ENCODE measurements at regions not wholly inside any gene's neighbourhood (a gene's known extent, or its start where the extent isn't known, plus 50 kb on each side); places are given as distances from the start of the nearest gene placed in this dataset.

GRCh38 chr1:231099996-231100767, 60.1 kb upstream of the FAM89A start:
- TF ChIP-seq ETV6 (conservative IDR thresholded peaks at IDR 0.05 in 1 of 2, IDR thresholded peaks at IDR 0.05 in 1 of 2; ENCODE audit: borderline replicate concordance in 1 of 2, low read depth in 1 of 2) (no peak), NFYB (IDR thresholded peaks at IDR 0.05; ENCODE audit: insufficient read depth, low read depth, low read length) (no peak), NFIC (IDR thresholded peaks at IDR 0.05; ENCODE audit: low read depth, low read length) (no peak), FOS (IDR thresholded peaks at IDR 0.05; ENCODE audit: borderline replicate concordance, extremely low read depth, insufficient read length) (no peak), CUX1 (IDR thresholded peaks at IDR 0.05; ENCODE audit: insufficient replicate concordance, low read depth, low read length) (no peak), GABPA (IDR thresholded peaks at IDR 0.05; ENCODE audit: low read depth) (no peak), TARDBP (IDR thresholded peaks at IDR 0.05; ENCODE audit: borderline replicate concordance) (no peak), REST (IDR thresholded peaks at IDR 0.05; ENCODE audit: low read depth, low read length) (no peak), JUND (IDR thresholded peaks at IDR 0.05; ENCODE audit: low read depth, low read length) (no peak), FOXM1 (IDR thresholded peaks at IDR 0.05; ENCODE audit: low read depth, low read length) (no peak), CTCF (IDR thresholded peaks at IDR 0.05 in 2 of 3, conservative IDR thresholded peaks at IDR 0.05 in 1 of 3; ENCODE audit: control insufficient read depth in 2 of 3, extremely low read depth in 1 of 3, insufficient read depth in 1 of 3, low read depth in 3 of 3, low read length in 3 of 3) (no peak), MXI1 (IDR thresholded peaks at IDR 0.05; ENCODE audit: low read depth, low read length) (no peak), EP300 (IDR thresholded peaks at IDR 0.05; ENCODE audit: borderline replicate concordance in 1 of 2, control insufficient read depth in 1 of 2, low read depth in 2 of 2, low read length in 2 of 2) (no peak), EZH2 (IDR thresholded peaks at IDR 0.05; ENCODE audit: borderline replicate concordance, control insufficient read depth, low read depth, low read length) (no peak)

Measured in GM12878 (cell line).